Islet precursor cell (in vitro differentiated cells): ENCODE measurements at regions not wholly inside any gene's neighbourhood (a gene's known extent, or its start where the extent isn't known, plus 50 kb on each side); places are given as distances from the start of the nearest gene placed in this dataset.
A peak's percentile ranks its signal among the peaks of the same experiment; 100 is the strongest.
"Not testable (repeated sequence)": the region's sequence is repeated elsewhere in the genome, so short reads cannot be mapped to it uniquely, and the experiment has no call there.

Source experiments
- DNase-seq: peaks from one replicate; pipeline ENCODE4 v3.0.0-alpha.2; 2018

GRCh38 chr9:129561594-129562281 lies 59.2 kb downstream of the C9orf50 start:
- no peak for DNase-seq

DNA sequence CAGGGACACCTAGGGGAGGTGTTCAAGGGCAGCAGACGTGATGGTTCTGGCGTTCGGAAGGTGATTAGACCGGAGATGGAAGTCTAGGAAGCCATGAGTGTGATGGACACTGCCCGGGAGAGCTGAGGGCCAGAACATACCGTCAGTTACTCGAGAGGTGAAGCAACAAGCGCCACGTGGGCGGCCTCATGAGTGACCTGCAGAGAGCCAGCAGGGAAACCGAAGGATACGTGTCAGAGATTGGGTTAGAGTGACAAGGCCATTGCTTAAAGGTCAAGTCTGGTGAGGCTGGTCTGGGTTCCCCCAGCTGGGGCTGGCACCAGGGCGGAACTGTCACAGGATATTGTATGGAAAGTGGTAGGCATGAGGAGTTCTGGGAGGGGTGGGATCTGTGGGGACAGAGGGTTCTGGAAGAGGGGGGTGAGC lies 60.0 kb downstream of the C9orf50 start:
- DNase-seq: no peak

DNA sequence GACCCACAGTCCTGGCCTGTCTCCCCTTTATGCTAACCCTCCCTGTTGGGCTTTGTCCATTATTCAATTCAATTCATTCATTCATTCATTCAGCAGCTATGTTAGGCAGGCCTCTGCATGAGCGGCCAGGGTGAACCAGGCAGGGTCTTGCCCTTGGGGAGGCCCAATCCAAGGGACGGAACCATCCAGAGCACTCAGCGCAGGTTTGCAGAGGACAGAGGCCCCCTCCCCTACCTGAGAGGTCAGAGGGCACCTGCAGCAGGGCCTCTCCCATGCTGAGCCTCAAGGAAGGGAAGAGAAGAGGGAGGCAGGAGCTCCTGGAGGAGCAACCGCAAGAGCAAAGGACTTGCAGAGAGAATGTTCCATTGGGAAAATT lies 61.4 kb downstream of the C9orf50 start:
- DNase-seq: no peak

- DNase-seq: peak; percentile 88
Measured at GRCh38 chr9:129558551-129559505, 62.1 kb downstream of the C9orf50 start.

- no peak for DNase-seq
Measured at GRCh38 chr9:129558063-129558550, 62.8 kb downstream of the C9orf50 start.

- DNase-seq: peak; percentile 93
Measured at GRCh38 chr9:129557192-129558036, 63.5 kb downstream of the C9orf50 start.

GRCh38 chr9:129556491-129557191 lies 64.3 kb downstream of the C9orf50 start:
- DNase-seq: no peak

DNA sequence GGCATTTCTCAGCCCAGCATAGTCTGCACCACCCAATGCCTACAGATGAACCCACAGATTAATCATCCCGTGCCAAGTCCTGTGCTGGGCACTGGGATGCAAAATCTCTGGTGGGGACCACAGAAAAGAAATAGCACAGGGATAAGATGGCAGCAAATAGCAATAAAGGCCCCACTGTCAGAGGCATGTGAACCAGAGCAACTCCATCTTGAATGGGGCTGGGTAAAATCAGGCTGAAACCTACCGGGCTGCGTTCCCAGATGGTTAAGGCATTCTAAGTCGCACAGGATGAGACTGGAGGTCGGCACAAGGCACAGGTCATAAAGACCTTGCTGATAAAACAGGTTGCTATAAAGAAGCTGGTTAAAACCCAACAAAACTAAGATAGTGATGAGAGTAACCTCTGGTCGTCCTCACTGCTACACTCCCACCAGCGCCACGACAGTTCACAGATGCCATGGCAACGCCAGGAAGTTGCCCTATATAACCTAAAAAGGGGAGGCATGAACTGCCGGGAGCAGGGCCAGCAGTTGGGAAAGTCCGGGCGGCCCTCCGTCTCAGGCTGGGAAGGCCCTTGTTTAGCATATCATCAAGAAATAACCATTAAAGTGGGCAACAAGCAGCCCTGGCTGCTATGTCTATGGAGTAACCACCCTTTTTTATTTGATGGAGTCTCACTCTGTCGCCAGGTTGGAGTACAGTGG lies 65.2 kb downstream of the C9orf50 start:
- DNase-seq: no peak

DNA sequence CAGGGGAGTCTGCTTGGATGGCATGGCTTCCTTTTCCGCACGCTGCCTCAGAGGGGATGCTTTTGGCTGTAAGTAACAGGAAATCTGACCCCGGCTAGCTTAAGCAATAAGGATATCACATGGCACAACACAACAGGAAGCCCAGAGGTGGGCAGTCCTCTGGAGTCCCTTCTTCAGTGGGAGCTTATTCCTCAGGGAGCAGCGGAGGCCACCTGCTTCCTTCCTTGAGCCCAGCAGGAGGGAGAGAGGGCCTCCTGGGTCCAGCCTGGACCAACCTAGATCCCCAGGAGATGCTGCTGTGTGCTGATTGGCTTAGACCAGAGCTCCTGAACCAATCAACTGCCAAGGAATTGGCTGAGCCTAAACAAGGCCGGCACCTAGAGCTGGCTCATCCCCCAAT lies 66.3 kb downstream of the C9orf50 start:
- DNase-seq: no peak

DNA sequence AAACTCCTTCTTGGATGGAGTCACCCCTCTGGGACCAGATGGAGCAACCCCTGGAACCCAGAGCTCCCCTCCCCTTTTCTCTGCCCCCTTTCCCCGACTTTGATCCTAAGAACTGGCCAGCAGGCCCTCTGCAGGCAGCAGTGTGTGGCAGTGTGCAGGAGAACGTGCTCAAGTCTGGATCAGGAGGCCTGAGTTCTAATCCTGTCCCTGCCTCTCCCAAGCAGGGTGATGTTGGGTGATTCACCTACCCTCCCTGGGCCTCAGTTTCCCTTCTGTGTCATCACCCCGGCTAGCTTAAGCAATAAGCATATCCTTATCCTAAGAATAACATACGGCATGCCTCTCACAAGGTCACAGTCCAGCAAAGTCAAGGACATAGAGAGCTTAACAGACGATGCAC lies 67.6 kb downstream of the C9orf50 start:
- DNase-seq: no peak

DNA sequence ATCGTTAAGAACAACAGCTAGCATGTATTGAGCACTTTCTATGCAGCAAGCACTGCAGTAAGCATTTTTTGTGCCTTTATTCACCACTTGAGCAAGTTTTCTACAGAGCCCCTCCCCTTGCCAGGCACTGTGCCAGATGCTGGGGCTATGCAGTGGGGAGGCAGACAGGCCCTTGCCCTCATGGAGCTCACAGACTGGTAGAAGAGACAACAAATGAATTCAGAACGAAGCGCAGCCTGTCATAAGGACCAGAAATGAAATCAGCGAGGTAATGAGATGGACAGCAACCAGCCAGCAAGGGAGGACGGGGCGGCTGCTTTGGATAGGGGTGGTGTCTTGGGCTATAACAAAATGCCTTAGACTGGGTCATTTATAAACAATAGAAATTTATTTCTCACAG lies 68.8 kb downstream of the C9orf50 start:
- DNase-seq: no peak

- no peak for DNase-seq
Measured at GRCh38 chr9:129551393-129551973, 69.4 kb downstream of the C9orf50 start.

DNA sequence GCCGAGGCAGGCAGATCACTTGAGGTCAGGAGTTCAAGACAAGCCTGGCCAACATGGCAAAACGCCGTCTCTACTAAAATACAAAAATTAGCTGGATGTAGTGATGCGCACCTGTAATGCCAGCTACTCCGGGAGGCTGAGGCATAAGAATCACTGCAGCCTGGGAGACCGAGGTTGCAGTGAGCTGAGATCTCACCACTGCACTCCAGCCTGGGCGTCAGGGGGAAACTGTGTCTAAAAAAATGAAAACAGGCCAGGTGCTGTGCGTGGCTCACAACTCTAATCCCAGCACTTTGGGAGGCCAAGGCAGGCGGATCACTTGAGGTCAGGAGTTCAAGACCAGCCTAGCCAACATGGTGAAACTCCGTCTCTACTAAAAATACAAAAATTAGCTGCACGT lies 69.9 kb downstream of the C9orf50 start:
- DNase-seq: not testable (repeated sequence)

DNA sequence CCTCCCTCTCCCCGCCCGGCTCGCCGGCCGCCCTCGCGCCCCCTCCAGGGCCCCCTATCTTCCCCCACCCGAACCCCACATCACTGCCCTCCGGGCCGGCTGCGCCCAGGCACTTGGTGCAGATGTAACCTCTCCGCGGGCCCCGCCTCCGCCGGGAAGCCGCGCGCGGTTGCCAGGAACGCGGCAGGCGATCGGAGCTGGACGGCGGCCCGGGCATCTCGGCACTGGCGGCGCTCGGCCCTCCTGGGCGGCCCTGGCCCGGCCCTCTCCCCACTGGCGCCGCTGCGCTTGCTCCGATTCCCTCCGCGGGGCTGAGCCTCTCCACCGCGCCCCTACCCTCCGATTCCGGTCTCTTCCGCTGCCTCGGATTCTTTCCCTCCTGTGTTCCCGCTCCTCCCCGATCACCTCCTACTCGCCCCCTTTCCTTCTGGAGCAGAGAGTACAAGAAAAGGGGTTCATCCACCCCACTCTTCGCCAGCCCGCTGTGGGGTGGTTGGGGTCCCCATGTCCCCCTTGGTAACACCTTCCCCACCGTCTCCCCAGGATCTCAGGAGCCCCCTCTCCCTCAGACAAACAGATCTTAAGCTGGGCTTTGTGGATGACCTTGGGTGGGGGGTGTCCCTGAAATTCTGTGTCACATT lies 70.6 kb downstream of the C9orf50 start:
- peak; percentile 79 for DNase-seq

DNA sequence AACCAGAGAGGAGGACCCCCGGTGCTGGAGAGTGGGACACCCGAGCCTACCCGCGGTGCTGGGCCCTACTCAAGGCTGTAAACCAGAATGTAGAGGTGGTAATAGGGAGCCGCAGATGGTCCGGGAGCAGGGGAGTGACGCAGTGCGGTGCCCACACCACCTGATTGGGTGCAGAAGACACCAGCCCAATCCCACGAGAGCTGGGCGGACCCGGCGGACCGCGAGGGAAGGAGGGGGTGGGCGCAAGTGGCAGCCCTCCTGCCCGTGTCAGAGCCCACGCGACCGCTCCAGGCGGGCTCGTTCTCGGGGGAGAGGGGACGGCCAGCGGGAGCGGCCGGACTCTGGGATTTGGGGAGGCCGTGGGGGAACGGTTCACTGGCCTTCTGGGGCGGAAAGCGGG lies 71.2 kb downstream of the C9orf50 start:
- peak; percentile 66 for DNase-seq

DNA sequence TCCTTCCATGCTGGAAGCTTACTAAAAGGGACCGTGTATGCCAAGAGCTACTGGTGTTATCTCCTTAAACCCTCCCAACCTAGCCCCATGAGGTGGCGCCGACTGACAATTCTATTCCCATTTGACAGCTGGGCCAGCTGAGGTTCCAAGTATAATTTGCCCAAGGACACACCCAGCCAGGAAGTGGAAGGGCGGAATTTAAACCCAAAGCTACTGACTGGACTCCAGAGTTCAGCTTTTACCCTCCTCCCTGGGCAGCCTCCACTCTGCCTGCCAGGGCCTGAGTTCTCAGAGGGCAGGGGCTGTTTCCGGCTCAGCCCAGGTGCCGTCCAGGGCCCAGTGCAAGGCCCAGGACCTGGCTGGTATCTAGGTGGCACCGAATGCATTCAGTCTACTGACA lies 71.8 kb downstream of the C9orf50 start:
- DNase-seq: no peak

GRCh38 chr9:129548571-129549135 lies 72.2 kb downstream of the C9orf50 start:
- DNase-seq: no peak

- no peak for DNase-seq
Measured at GRCh38 chr9:129547869-129548570, 72.9 kb downstream of the C9orf50 start.

GRCh38 chr9:129547063-129547462 lies 73.8 kb downstream of the C9orf50 start:
- DNase-seq: no peak

DNA sequence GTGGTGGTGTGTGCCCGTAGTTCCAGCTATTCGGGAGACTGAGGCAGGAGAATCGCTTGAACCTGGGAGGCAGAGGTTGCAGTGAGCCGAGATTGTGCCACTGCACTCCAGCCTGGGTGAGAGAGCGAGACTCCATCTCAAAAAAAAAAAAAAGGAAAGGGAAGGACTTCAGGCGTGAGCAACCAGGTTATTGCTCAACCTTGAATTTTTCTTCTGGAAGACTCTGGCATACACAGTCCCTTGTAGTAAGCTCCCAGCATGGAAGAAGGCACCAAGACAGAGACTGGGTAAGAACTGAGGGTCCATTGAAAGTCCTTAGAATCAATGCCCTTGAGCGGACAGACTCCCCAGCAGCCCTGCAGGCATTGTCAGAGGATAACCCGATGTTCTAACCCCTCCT lies 75.0 kb downstream of the C9orf50 start:
- not testable (repeated sequence) for DNase-seq
